PC-3 (cell line): ENCODE measurements at regions not wholly inside any gene's neighbourhood (a gene's known extent, or its start where the extent isn't known, plus 50 kb on each side); places are given as distances from the start of the nearest gene placed in this dataset.

Source experiments
- CTCF ChIP-seq: fragments of 300-600 bp; sonication (generic); conservative IDR thresholded peaks from 2 replicates; pipeline ENCODE4 v1.5.1; 2017; ENCODE audit warnings: antibody characterized with exemption, low read depth, mild to moderate bottlenecking, low read length
- EZH2 ChIP-seq: fragments of 300-600 bp; sonication (generic); IDR thresholded peaks from one replicate; pipeline ENCODE4 v1.6.1; 2017; ENCODE audit warnings: antibody characterized with exemption, mild to moderate bottlenecking, low read length; ENCODE audit not compliant: unreplicated experiment
- EZH2phosphoT487 ChIP-seq: fragments of 300-600 bp; sonication (generic); IDR thresholded peaks from 2 replicates; pipeline ENCODE4 v1.6.1; 2018; ENCODE audit warnings: mild to moderate bottlenecking, antibody characterized with exemption, low read length, borderline replicate concordance

- TF ChIP-seq CTCF: no peak
- TF ChIP-seq EZH2: no peak
- no peak for TF ChIP-seq EZH2phosphoT487
These were observed 120.8 kb upstream of the PZP start for GRCh38 chr12:9329019-9329418.
